ENCODE measurements at regions not wholly inside any gene's neighbourhood (a gene's known extent, or its start where the extent isn't known, plus 50 kb on each side); places are given as distances from the start of the nearest gene placed in this dataset.

GRCh38 chr9:38200431-38200830 is 131.4 kb upstream of the SHB start:
- H3K4me3 ChIP-seq (ENCODE audit: low read length) = no peak overlapping the region
- H3K4me1 ChIP-seq (ENCODE audit: low read length) = no peaks in the 10 kb centered on the region
- H3K79me2 ChIP-seq (ENCODE audit: low read length) = no peaks in the 10 kb centered on the region
- H2AFZ ChIP-seq (ENCODE audit: low read length) = no peak overlapping the region
- no peak for TF ChIP-seq EZH2phosphoT487 (IDR thresholded peaks at IDR 0.05; ENCODE audit: low read length)
- no peak for TF ChIP-seq CTCF (IDR thresholded peaks at IDR 0.05; ENCODE audit: low read length)
- no peak for TF ChIP-seq EZH2 (optimal IDR thresholded peaks at IDR 0.05; ENCODE audit: low read depth, low read length)
- no peaks in the 10 kb centered on the region for H3K9me2 ChIP-seq (replicated peaks; ENCODE audit: insufficient read depth, low read length)
- no peaks in the 10 kb centered on the region for H3K9me3 ChIP-seq (replicated peaks; ENCODE audit: insufficient read depth, low read length)
- no peaks in the 10 kb centered on the region for H3K36me3 ChIP-seq (replicated peaks; ENCODE audit: insufficient read depth, low read length)
- H3F3A ChIP-seq (ENCODE audit: insufficient read depth, low read length) = no peaks in the 10 kb centered on the region
- H3K27ac ChIP-seq (ENCODE audit: low read length) = no peak overlapping the region
- H3K4me2 ChIP-seq (ENCODE audit: low read depth, low read length) = no peak overlapping the region
- no peaks in the 10 kb centered on the region for H3K27me3 ChIP-seq (replicated peaks; ENCODE audit: insufficient read depth, low read length)
- no peak for DNase-seq
- no peak overlapping the region for H3K9ac ChIP-seq (ENCODE audit: low read length)
- no peaks in the 10 kb centered on the region for H4K20me1 ChIP-seq (ENCODE audit: insufficient read depth, low read length)

- no peak for DNase-seq
- no peaks in the 10 kb centered on the region for H3K36me3 ChIP-seq (replicated peaks; ENCODE audit: insufficient read depth, low read length)
- H2AFZ ChIP-seq (ENCODE audit: low read length) = no peak overlapping the region
- no peaks in the 10 kb centered on the region for H3K9me3 ChIP-seq (replicated peaks; ENCODE audit: insufficient read depth, low read length)
- TF ChIP-seq EZH2phosphoT487 (IDR thresholded peaks at IDR 0.05; ENCODE audit: low read length) (no peak), EZH2 (optimal IDR thresholded peaks at IDR 0.05; ENCODE audit: low read depth, low read length) (no peak), CTCF (IDR thresholded peaks at IDR 0.05; ENCODE audit: low read length) (no peak)
- no peak overlapping the region for H3K9ac ChIP-seq (ENCODE audit: low read length)
- no peaks in the 10 kb centered on the region for H3K27me3 ChIP-seq (replicated peaks; ENCODE audit: insufficient read depth, low read length)
- H3K79me2 ChIP-seq (ENCODE audit: low read length) = no peaks in the 10 kb centered on the region
- no peaks in the 10 kb centered on the region for H3K9me2 ChIP-seq (replicated peaks; ENCODE audit: insufficient read depth, low read length)
- H3K4me1 ChIP-seq (ENCODE audit: low read length) = no peaks in the 10 kb centered on the region
- H3K27ac ChIP-seq (ENCODE audit: low read length) = no peak overlapping the region
- H3F3A ChIP-seq (ENCODE audit: insufficient read depth, low read length) = no peaks in the 10 kb centered on the region
- H3K4me2 ChIP-seq (ENCODE audit: low read depth, low read length) = no peak overlapping the region
- no peak overlapping the region for H3K4me3 ChIP-seq (ENCODE audit: low read length)
- no peaks in the 10 kb centered on the region for H4K20me1 ChIP-seq (ENCODE audit: insufficient read depth, low read length)
Observed at GRCh38 chr9:38198140-38198539, 129.1 kb upstream of the SHB start.

- no peak for DNase-seq
- TF ChIP-seq EZH2phosphoT487 (IDR thresholded peaks at IDR 0.05; ENCODE audit: low read length) (no peak), EZH2 (optimal IDR thresholded peaks at IDR 0.05; ENCODE audit: low read depth, low read length) (no peak), CTCF (IDR thresholded peaks at IDR 0.05; ENCODE audit: low read length) (no peak)
- Histone ChIP-seq H3K27me3 (replicated peaks; ENCODE audit: insufficient read depth, low read length) (no peaks in the 10 kb centered on the region), H2AFZ (ENCODE audit: low read length) (no peak overlapping the region), H3K27ac (ENCODE audit: low read length) (no peak overlapping the region), H3K4me1 (ENCODE audit: low read length) (no peaks in the 10 kb centered on the region), H3K4me3 (ENCODE audit: low read length) (no peak overlapping the region), H3K79me2 (ENCODE audit: low read length) (no peaks in the 10 kb centered on the region), H3K9me3 (replicated peaks; ENCODE audit: insufficient read depth, low read length) (no peaks in the 10 kb centered on the region), H3K36me3 (replicated peaks; ENCODE audit: insufficient read depth, low read length) (no peaks in the 10 kb centered on the region), H4K20me1 (ENCODE audit: insufficient read depth, low read length) (no peaks in the 10 kb centered on the region), H3K4me2 (ENCODE audit: low read depth, low read length) (no peak overlapping the region), H3K9ac (ENCODE audit: low read length) (no peak overlapping the region), H3K9me2 (replicated peaks; ENCODE audit: insufficient read depth, low read length) (no peaks in the 10 kb centered on the region), H3F3A (ENCODE audit: insufficient read depth, low read length) (no peaks in the 10 kb centered on the region)
Observed at GRCh38 chr9:38196714-38197113, 127.7 kb upstream of the SHB start.

Measured in MM.1S (cell line).